Activated B cell treated with CpG ODN at 0.5 μM for 24 hours (primary cell): ENCODE measurements at regions not wholly inside any gene's neighbourhood (a gene's known extent, or its start where the extent isn't known, plus 50 kb on each side); places are given as distances from the start of the nearest gene placed in this dataset.
A peak's percentile ranks its signal among the peaks of the same experiment; 100 is the strongest.

Experiments used
- ATAC-seq: fragments of 200-7000 bp; cut with Tn5 transposase; one replicate; pipeline ENCODE4 v1.10.0; 2021; ENCODE audit warnings: low read depth, mild to moderate bottlenecking, moderate library complexity
- CTCF ChIA-PET: fragments of 350-600 bp; sonication (Branson Sonifier 250); formaldehyde crosslinking; loops from one replicate; lab custom pipeline; 2021; ENCODE audit warnings: antibody characterized with exemption; lab: Charles Lee
- POLR2A ChIA-PET: fragments of 350-600 bp; sonication (Branson Sonifier 250); formaldehyde crosslinking; loops from one replicate; lab custom pipeline; 2021; ENCODE audit warnings: antibody characterized with exemption; lab: Charles Lee
- DNase-seq: peaks from one replicate; pipeline ENCODE4 v3.0.0; 2022
- H3K27ac Mint-ChIP-seq: one replicate; pipeline ENCODE4 v1.8.0; 2020; ENCODE audit warnings: mixed read lengths
- H3K27me3 Mint-ChIP-seq: one replicate; pipeline ENCODE4 v1.8.0; 2021; ENCODE audit warnings: mixed read lengths
- H3K36me3 Mint-ChIP-seq: one replicate; pipeline ENCODE4 v1.8.0; 2021; ENCODE audit warnings: low read depth, mixed read lengths
- H3K4me1 Mint-ChIP-seq: one replicate; pipeline ENCODE4 v1.8.0; 2021; ENCODE audit warnings: mixed read lengths
- H3K4me3 Mint-ChIP-seq: one replicate; pipeline ENCODE4 v1.8.0; 2020; ENCODE audit warnings: mild to moderate bottlenecking, mixed read lengths
- H3K9me3 Mint-ChIP-seq: one replicate; pipeline ENCODE4 v1.8.0; 2020; ENCODE audit warnings: mixed read lengths
- CTCF ChIP-seq: fragments of 200-600 bp; IDR thresholded peaks from one replicate; pipeline ENCODE4 v1.8.0; 2022; ENCODE audit warnings: antibody characterized with exemption, mild to moderate bottlenecking
- intact Hi-C: fragments of 100-400 bp; cut with micrococcal nuclease; formaldehyde crosslinking; loops from one replicate; pipeline ENCODE4 v1.15.1; 2024

- ATAC-seq (no peak), DNase-seq (no peak)
- no peak for TF ChIP-seq CTCF
- intact Hi-C loops: no loop called here
- Mint-ChIP-seq H3K9me3 (no peaks in the 10 kb centered on the region), H3K27me3 (peaks cover 19% of the 10 kb centered on the region), H3K4me3 (no peak overlapping the region), H3K36me3 (no peaks in the 10 kb centered on the region), H3K27ac (no peak overlapping the region), H3K4me1 (peaks cover 10% of the 10 kb centered on the region)
- ChIA-PET CTCF (interaction anchor here (0.5 kb wide), 1 partner anchor 378 kb away, joined by 4 read pairs; no protein-coding TSS in a partner anchor), POLR2A (interaction anchor here (0.6 kb wide), 1 partner anchor 836 kb away, joined by 4 read pairs; no protein-coding TSS in a partner anchor)
These were observed 107.4 kb upstream of the CASZ1 start for GRCh38 chr1:10903821-10904220.

GRCh38 chr1:10904396-10905358 is 107.8 kb upstream of the TARDBP start:
- intact Hi-C loops: no loop called here
- POLR2A ChIA-PET: no interaction called here
- no peak overlapping the region for H3K27ac Mint-ChIP-seq
- H3K4me3 Mint-ChIP-seq: peak overlapping the region; percentile 24
- CTCF ChIA-PET: no interaction called here
- ATAC-seq (peak; percentile 61), DNase-seq (no peak)
- peaks cover 10% of the 10 kb centered on the region for H3K4me1 Mint-ChIP-seq
- no peak for TF ChIP-seq CTCF
- peaks cover 14% of the 10 kb centered on the region for H3K27me3 Mint-ChIP-seq
- H3K9me3 Mint-ChIP-seq: no peaks in the 10 kb centered on the region
- no peaks in the 10 kb centered on the region for H3K36me3 Mint-ChIP-seq

DNA sequence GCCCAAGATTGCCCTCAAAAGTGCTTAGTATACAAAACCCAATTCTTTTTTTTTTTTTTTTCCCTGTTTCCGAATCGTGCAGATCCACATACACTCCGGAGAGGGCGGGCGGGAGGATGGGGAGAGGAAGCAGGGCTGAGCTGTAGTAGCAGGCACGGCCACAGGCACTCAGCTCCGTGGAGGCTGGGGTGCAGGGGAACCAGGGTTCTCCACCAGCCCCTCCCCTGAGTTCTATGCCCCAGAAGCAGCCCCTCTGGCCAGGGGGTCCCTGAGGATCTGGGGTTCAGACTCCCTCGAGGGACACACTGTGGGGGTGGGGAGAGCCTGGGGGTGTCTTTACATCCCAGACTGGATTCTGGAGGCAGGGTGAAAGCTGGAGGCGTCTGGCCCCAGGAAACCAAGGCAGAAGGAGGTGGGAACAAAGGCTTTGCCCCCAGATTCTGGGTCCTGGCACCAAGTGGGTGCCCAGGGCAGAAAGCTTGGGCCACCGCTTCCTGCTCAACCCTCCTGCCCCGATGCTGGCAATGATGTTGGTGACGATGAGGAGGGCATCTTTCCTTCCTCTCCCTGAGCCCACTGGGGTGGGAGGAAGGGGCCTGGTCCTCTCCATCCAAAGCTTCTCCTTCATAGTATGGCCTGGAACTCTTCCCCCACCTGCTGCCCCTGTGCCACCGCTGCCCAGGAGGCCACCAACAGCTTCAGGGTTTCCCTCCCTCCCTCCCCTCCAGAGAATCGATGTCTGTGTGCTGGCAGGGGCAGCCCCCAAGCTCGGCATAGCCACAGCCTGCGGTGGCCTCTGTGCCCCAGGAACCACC is 106.4 kb upstream of the TARDBP start:
- H3K27me3 Mint-ChIP-seq: peaks cover 9% of the 10 kb centered on the region
- ATAC-seq (no peak), DNase-seq (no peak)
- H3K4me1 Mint-ChIP-seq: peaks cover 10% of the 10 kb centered on the region
- ChIA-PET CTCF (no interaction called here), POLR2A (no interaction called here)
- TF ChIP-seq CTCF: no peak
- H3K9me3 Mint-ChIP-seq: no peaks in the 10 kb centered on the region
- H3K4me3 Mint-ChIP-seq: no peak overlapping the region
- H3K27ac Mint-ChIP-seq: no peak overlapping the region
- H3K36me3 Mint-ChIP-seq: no peaks in the 10 kb centered on the region
- intact Hi-C loops: no loop called here

DNA sequence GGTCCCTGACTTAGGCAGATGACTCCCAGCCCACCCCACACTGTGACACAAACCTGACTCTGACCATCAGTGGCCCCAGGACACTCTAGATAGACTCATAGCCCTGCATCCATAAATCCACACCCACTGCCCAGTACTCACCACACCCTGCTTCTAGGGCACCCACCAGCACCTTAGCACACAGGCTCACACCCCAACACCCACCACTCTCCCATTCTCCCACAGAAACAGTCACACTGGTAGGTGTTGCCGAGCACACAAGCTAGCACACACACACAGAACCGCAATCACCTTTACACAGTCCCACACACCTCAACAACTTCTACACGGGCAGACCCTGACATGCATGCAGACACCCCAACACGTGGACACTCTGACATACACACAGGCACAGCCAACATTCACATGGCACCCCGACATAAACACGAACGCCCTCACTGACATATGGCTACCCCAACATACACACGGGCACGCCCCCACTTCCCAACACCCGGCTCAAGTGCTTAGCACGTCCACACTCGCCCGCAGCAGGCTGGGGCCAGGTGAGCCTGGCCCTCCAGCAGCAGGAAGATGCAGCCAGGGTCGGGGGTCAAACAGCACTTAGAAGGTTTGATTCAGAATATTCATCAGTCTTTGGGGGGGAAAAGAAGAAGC is 105.5 kb upstream of the TARDBP start:
- no peak overlapping the region for H3K27ac Mint-ChIP-seq

More for the DNA sequence above, 105.5 kb upstream of the TARDBP start:
- ChIA-PET POLR2A (no interaction called here), CTCF (no interaction called here)
- intact Hi-C loops: no loop called here
- TF ChIP-seq CTCF: no peak
- DNase-seq: no peak
- H3K4me1 Mint-ChIP-seq: peaks cover 10% of the 10 kb centered on the region
- H3K4me3 Mint-ChIP-seq: no peak overlapping the region
- H3K9me3 Mint-ChIP-seq: no peaks in the 10 kb centered on the region
- H3K36me3 Mint-ChIP-seq: no peaks in the 10 kb centered on the region
- peaks cover 8% of the 10 kb centered on the region for H3K27me3 Mint-ChIP-seq
- no peak for ATAC-seq
